ENCODE measurements at regions not wholly inside any gene's neighbourhood (a gene's known extent, or its start where the extent isn't known, plus 50 kb on each side); places are given as distances from the start of the nearest gene placed in this dataset.

DNA sequence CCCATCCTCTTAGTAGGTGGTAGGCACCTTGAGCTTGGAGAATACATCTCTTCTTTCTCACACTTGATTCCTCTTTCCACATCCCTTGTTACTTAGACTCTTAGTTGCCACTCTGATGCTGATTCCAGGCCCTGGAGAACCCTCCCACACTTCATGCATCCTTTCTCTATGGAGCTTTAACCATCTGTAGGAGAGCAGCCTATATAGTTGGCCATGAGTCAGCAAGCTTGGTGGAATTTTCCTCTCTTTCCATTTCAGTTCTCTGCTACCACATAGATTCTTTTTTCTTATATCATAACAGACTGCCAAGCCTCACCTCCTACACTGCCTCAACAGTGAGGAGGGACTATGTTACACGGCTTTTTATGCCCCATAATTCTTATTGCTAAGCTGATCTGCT is 851.6 kb upstream of the CDH2 start:
- TF ChIP-seq, protein P1, sequence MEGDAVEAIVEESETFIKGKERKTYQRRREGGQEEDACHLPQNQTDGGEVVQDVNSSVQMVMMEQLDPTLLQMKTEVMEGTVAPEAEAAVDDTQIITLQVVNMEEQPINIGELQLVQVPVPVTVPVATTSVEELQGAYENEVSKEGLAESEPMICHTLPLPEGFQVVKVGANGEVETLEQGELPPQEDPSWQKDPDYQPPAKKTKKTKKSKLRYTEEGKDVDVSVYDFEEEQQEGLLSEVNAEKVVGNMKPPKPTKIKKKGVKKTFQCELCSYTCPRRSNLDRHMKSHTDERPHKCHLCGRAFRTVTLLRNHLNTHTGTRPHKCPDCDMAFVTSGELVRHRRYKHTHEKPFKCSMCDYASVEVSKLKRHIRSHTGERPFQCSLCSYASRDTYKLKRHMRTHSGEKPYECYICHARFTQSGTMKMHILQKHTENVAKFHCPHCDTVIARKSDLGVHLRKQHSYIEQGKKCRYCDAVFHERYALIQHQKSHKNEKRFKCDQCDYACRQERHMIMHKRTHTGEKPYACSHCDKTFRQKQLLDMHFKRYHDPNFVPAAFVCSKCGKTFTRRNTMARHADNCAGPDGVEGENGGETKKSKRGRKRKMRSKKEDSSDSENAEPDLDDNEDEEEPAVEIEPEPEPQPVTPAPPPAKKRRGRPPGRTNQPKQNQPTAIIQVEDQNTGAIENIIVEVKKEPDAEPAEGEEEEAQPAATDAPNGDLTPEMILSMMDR (IDR thresholded peaks at IDR 0.05; ENCODE audit: insufficient read depth, low read length, poor library complexity, severe bottlenecking), result no peak
- Histone ChIP-seq H3K36me3 (ENCODE audit: control insufficient read depth, insufficient read depth, low read length) (no peaks in the 10 kb centered on the region), H3K27me3 (replicated peaks; ENCODE audit: control insufficient read depth, insufficient read depth, low read length) (no peaks in the 10 kb centered on the region), H3K4me3 (replicated peaks; ENCODE audit: low read depth, low read length) (no peak overlapping the region)
- DNase-seq (ENCODE audit: extremely low read depth, insufficient read length), result no peak

DNA sequence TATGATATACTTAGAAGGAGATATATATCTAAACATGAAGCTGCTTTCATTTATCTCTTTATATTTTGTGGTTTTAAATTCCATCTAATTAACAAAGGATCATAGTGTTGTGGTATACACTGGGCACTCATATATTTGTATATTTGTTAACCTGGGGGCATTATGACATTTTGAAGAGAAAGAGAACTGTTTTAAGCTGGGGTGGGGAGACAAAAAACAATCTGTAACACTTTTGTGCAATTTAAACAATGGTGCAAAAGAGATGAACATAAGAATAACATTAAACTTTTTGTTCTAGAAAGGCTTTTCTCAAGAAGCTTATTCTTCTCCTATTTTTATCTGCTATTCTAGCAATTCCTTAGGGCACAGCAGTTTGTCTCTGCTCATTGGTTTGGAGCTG is 842.0 kb upstream of the CDH2 start:
- Histone ChIP-seq H3K27me3 (replicated peaks; ENCODE audit: control insufficient read depth, insufficient read depth, low read length) (no peaks in the 10 kb centered on the region), H3K36me3 (ENCODE audit: control insufficient read depth, insufficient read depth, low read length) (no peaks in the 10 kb centered on the region), H3K4me3 (replicated peaks; ENCODE audit: low read depth, low read length) (no peak overlapping the region)
- TF ChIP-seq, protein P1 (IDR thresholded peaks at IDR 0.05; ENCODE audit: insufficient read depth, low read length, poor library complexity, severe bottlenecking), result no peak
- DNase-seq (ENCODE audit: extremely low read depth, insufficient read length), result no peak

DNA sequence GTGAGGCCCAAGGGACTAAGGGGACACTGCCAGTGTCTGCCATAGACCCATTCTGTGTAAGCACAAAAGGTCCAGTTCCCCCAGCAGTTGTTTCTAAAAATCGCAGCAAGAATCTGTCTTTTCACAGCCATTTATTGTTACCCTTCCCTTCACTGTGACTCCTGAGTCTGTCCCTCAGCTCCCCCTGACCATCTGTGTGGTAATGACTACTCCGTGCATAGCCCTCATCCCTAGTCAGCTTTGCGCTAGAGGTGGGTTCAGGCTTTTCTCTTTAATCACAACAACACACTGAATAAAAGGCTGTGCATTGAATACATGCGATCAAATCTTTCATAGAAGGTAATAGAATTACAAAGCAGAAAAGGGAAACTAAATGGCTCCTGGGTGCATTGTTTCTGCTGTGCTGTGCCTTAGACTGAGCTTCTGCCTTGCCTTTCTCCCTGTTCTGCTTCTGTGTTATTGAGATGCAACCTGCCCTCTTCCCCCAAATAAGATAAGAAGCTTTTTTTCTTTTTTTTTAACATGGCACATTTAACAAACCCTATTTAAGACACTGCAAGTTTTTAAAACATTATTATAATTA is 836.0 kb upstream of the CDH2 start:
- TF ChIP-seq, protein P1 (IDR thresholded peaks at IDR 0.05; ENCODE audit: insufficient read depth, low read length, poor library complexity, severe bottlenecking), result no peak
- Histone ChIP-seq H3K4me3 (replicated peaks; ENCODE audit: low read depth, low read length) (no peak overlapping the region), H3K27me3 (replicated peaks; ENCODE audit: control insufficient read depth, insufficient read depth, low read length) (no peaks in the 10 kb centered on the region), H3K36me3 (ENCODE audit: control insufficient read depth, insufficient read depth, low read length) (no peaks in the 10 kb centered on the region)
- no peak for DNase-seq (ENCODE audit: extremely low read depth, insufficient read length)

DNA sequence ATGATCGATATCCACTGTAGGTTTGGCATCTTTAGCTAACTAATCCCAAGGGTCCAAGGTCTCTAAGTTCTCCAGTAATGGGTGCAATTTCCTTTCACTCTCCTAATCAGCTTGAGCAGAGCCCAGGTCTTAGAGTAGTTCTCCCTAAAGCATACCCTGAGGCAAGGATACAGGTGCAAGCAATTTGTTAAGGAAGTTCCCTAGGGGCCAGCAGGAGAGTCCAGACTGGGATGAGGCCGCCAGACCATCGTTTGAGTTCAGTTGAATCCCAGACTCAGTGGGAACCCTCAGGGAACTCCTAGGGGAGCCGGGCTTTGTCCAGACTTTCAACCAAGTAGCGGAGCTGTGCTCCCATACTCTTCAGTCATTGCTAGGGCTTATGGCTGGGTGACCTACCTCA is 835.4 kb upstream of the CDH2 start:
- DNase-seq (ENCODE audit: extremely low read depth, insufficient read length), result no peak
- no peaks in the 10 kb centered on the region for H3K27me3 ChIP-seq (replicated peaks; ENCODE audit: control insufficient read depth, insufficient read depth, low read length)
- no peak overlapping the region for H3K4me3 ChIP-seq (replicated peaks; ENCODE audit: low read depth, low read length)
- TF ChIP-seq, protein P1 (IDR thresholded peaks at IDR 0.05; ENCODE audit: insufficient read depth, low read length, poor library complexity, severe bottlenecking), result no peak
- H3K36me3 ChIP-seq (ENCODE audit: control insufficient read depth, insufficient read depth, low read length), result no peaks in the 10 kb centered on the region

DNA sequence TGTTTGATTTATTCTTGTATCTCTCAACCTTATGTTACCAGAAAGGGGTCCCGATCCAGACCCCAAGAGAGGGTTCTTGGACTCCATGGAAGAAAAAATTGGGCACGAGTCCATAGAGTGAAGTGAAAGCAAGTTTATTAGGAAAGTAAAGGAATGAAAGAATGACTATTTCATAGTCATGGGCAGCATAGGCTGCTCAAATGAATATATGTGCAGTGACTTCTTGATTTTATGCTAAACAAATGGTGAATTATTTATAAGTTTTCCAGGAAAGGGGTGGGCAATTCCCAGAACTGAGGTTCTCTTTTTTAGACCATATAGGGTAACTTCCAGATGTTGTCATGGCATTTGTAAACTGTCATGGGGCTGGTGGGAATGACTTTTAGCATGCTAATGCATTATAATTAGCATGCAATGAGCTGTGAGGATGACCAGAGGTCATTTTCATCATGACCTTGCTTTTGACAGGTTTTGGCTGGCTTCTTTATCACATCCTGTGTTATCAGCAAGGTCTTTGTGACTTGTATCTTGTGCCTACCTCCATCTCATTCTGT is 832.4 kb upstream of the CDH2 start:
- H3K27me3 ChIP-seq (replicated peaks; ENCODE audit: control insufficient read depth, insufficient read depth, low read length), result no peaks in the 10 kb centered on the region
- TF ChIP-seq, protein P1 (IDR thresholded peaks at IDR 0.05; ENCODE audit: insufficient read depth, low read length, poor library complexity, severe bottlenecking), result no peak
- no peaks in the 10 kb centered on the region for H3K36me3 ChIP-seq (ENCODE audit: control insufficient read depth, insufficient read depth, low read length)
- no peak overlapping the region for H3K4me3 ChIP-seq (replicated peaks; ENCODE audit: low read depth, low read length)
- DNase-seq (ENCODE audit: extremely low read depth, insufficient read length), result no peak

DNA sequence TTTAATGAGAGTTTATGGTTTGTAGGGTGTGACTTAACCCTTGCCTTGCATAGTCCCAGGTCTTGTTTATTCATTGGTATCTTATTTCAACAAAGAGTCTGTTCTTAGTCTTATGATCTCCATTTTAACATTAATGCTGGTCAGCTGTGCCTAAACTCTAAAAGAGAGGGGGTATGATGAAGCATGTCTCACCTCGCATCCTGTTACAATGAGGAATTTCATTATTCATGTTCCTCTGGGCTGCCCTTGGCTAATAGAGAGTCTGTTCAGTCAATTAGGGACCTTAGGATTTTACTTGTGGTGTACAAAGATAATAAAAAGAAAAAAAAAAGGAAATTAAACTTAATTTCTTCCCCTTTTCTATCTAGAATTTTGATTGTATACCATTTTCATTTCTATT is 831.9 kb upstream of the CDH2 start:
- Histone ChIP-seq H3K4me3 (replicated peaks; ENCODE audit: low read depth, low read length) (no peak overlapping the region), H3K27me3 (replicated peaks; ENCODE audit: control insufficient read depth, insufficient read depth, low read length) (no peaks in the 10 kb centered on the region)
- TF ChIP-seq, protein P1 (IDR thresholded peaks at IDR 0.05; ENCODE audit: insufficient read depth, low read length, poor library complexity, severe bottlenecking), result no peak

More for the DNA sequence above, 831.9 kb upstream of the CDH2 start:
- no peak for DNase-seq (ENCODE audit: extremely low read depth, insufficient read length)
- no peaks in the 10 kb centered on the region for H3K36me3 ChIP-seq (ENCODE audit: control insufficient read depth, insufficient read depth, low read length)
